ENCODE measurements at regions not wholly inside any gene's neighbourhood (a gene's known extent, or its start where the extent isn't known, plus 50 kb on each side); places are given as distances from the start of the nearest gene placed in this dataset.

- no peak overlapping the region for H3K4me3 Mint-ChIP-seq
- H3K27ac Mint-ChIP-seq = no peak overlapping the region
- Histone ChIP-seq H3K36me3 (ENCODE audit: control insufficient read depth in 2 of 3, insufficient read depth in 3 of 3, low read length in 3 of 3) (no peaks in the 10 kb centered on the region), H3K27me3 (ENCODE audit: control insufficient read depth in 2 of 2, insufficient read depth in 2 of 2, low read length in 2 of 2) (no peaks in the 10 kb centered on the region), H3K9me3 (ENCODE audit: control insufficient read depth in 2 of 3, low read length in 3 of 3) (no peaks in the 10 kb centered on the region), H3K4me1 (ENCODE audit: control insufficient read depth in 2 of 2, insufficient read depth in 2 of 2, low read length in 2 of 2) (no peaks in the 10 kb centered on the region), H3K4me3 (ENCODE audit: low read length) (no peak overlapping the region), H3K27ac (ENCODE audit: low read depth, low read length) (no peak overlapping the region)
- H3K4me1 Mint-ChIP-seq = peaks cover 0 to 2% (median 0%) of the 10 kb centered on the region in 7 donors
- ChIA-PET POLR2A (no interaction called here), CTCF (no interaction called here)
- no peaks in the 10 kb centered on the region for H3K36me3 Mint-ChIP-seq
- intact Hi-C loops (cut with micrococcal nuclease) = no loop called here
- H3K27me3 Mint-ChIP-seq = peaks cover 0 to 29% (median 4%) of the 10 kb centered on the region in 5 donors
- no peaks in the 10 kb centered on the region for H3K9me3 Mint-ChIP-seq
- DNase-seq (no peak), ATAC-seq (no peak)
These were observed 377.1 kb upstream of the HS6ST1 start for GRCh38 chr2:128695646-128696220.

- CTCF ChIA-PET = no interaction called here
- no peak for DNase-seq
- H3K9me3 Mint-ChIP-seq = no peaks in the 10 kb centered on the region
These were observed 377.8 kb upstream of the HS6ST1 start for GRCh38 chr2:128696421-128696820.

GRCh38 chr2:128701418-128701817, 382.8 kb upstream of the HS6ST1 start:
- H3K27me3 Mint-ChIP-seq = peaks cover 3 to 38% (median 8%) of the 10 kb centered on the region in 5 donors
- H3K36me3 Mint-ChIP-seq = no peaks in the 10 kb centered on the region
- ChIA-PET POLR2A (no interaction called here), CTCF (no interaction called here)
- no peaks in the 10 kb centered on the region for H3K36me3 ChIP-seq (ENCODE audit: control insufficient read depth in 2 of 3, insufficient read depth in 3 of 3, low read length in 3 of 3)
- H3K27me3 ChIP-seq (ENCODE audit: control insufficient read depth in 2 of 2, insufficient read depth in 2 of 2, low read length in 2 of 2) = no peaks in the 10 kb centered on the region
- no peaks in the 10 kb centered on the region for H3K4me1 ChIP-seq (ENCODE audit: control insufficient read depth in 2 of 2, insufficient read depth in 2 of 2, low read length in 2 of 2)
- no peak for ATAC-seq
- no peak for DNase-seq
- no peak overlapping the region for H3K27ac ChIP-seq (ENCODE audit: low read depth, low read length)
- H3K9me3 Mint-ChIP-seq = peaks cover 0 to 18% (median 4%) of the 10 kb centered on the region in 11 donors
- no peak overlapping the region for H3K4me3 Mint-ChIP-seq
- H3K9me3 ChIP-seq (ENCODE audit: control insufficient read depth in 2 of 3, low read length in 3 of 3) = peaks cover 0 to 5% (median 0%) of the 10 kb centered on the region in 3 experiments
- no peak overlapping the region for H3K27ac Mint-ChIP-seq
- H3K4me3 ChIP-seq (ENCODE audit: low read length) = no peak overlapping the region
- H3K4me1 Mint-ChIP-seq = no peaks in the 10 kb centered on the region
- intact Hi-C loops (cut with micrococcal nuclease) = no loop called here

More at GRCh38 chr2:128696421-128696820, 377.8 kb upstream of the HS6ST1 start:
- no peak overlapping the region for H3K4me3 ChIP-seq (ENCODE audit: low read length)
- no peaks in the 10 kb centered on the region for H3K36me3 ChIP-seq (ENCODE audit: control insufficient read depth in 2 of 3, insufficient read depth in 3 of 3, low read length in 3 of 3)
- Mint-ChIP-seq H3K27ac (no peak overlapping the region), H3K27me3 (peaks cover 0 to 23% (median 4%) of the 10 kb centered on the region in 5 donors), H3K36me3 (no peaks in the 10 kb centered on the region), H3K4me1 (peaks cover 0 to 2% (median 0%) of the 10 kb centered on the region in 7 donors), H3K4me3 (no peak overlapping the region)
- POLR2A ChIA-PET = no interaction called here
- H3K27ac ChIP-seq (ENCODE audit: low read depth, low read length) = no peak overlapping the region
- intact Hi-C loops (cut with micrococcal nuclease) = no loop called here
- no peaks in the 10 kb centered on the region for H3K4me1 ChIP-seq (ENCODE audit: control insufficient read depth in 2 of 2, insufficient read depth in 2 of 2, low read length in 2 of 2)
- ATAC-seq = no peak
- H3K27me3 ChIP-seq (ENCODE audit: control insufficient read depth in 2 of 2, insufficient read depth in 2 of 2, low read length in 2 of 2) = no peaks in the 10 kb centered on the region
- no peaks in the 10 kb centered on the region for H3K9me3 ChIP-seq (ENCODE audit: control insufficient read depth in 2 of 3, low read length in 3 of 3)

GRCh38 chr2:128702616-128703015, 383.9 kb upstream of the HS6ST1 start:
- no peaks in the 10 kb centered on the region for H3K27me3 ChIP-seq (ENCODE audit: control insufficient read depth in 2 of 2, insufficient read depth in 2 of 2, low read length in 2 of 2)
- ChIA-PET CTCF (no interaction called here), POLR2A (no interaction called here)
- no peaks in the 10 kb centered on the region for H3K4me1 Mint-ChIP-seq
- no peaks in the 10 kb centered on the region for H3K36me3 Mint-ChIP-seq
- peaks cover 3 to 37% (median 7%) of the 10 kb centered on the region in 5 donors for H3K27me3 Mint-ChIP-seq
- no peak for ATAC-seq
- no peak overlapping the region for H3K4me3 Mint-ChIP-seq
- H3K9me3 ChIP-seq (ENCODE audit: control insufficient read depth in 2 of 3, low read length in 3 of 3) = peaks cover 0 to 10% (median 0%) of the 10 kb centered on the region in 3 experiments
- H3K9me3 Mint-ChIP-seq = peaks cover 0 to 23% (median 7%) of the 10 kb centered on the region in 11 donors
- no peak overlapping the region for H3K4me3 ChIP-seq (ENCODE audit: low read length)
- no peaks in the 10 kb centered on the region for H3K36me3 ChIP-seq (ENCODE audit: control insufficient read depth in 2 of 3, insufficient read depth in 3 of 3, low read length in 3 of 3)
- H3K27ac ChIP-seq (ENCODE audit: low read depth, low read length) = no peak overlapping the region
- H3K27ac Mint-ChIP-seq = no peak overlapping the region
- no peaks in the 10 kb centered on the region for H3K4me1 ChIP-seq (ENCODE audit: control insufficient read depth in 2 of 2, insufficient read depth in 2 of 2, low read length in 2 of 2)
- intact Hi-C loops (cut with micrococcal nuclease) = no loop called here
- no peak for DNase-seq

GRCh38 chr2:128708106-128708816, 389.6 kb upstream of the HS6ST1 start:
- Histone ChIP-seq H3K27ac (ENCODE audit: low read depth, low read length) (no peak overlapping the region), H3K27me3 (ENCODE audit: control insufficient read depth in 2 of 2, insufficient read depth in 2 of 2, low read length in 2 of 2) (no peaks in the 10 kb centered on the region), H3K4me1 (ENCODE audit: control insufficient read depth in 2 of 2, insufficient read depth in 2 of 2, low read length in 2 of 2) (no peaks in the 10 kb centered on the region), H3K4me3 (ENCODE audit: low read length) (no peak overlapping the region), H3K9me3 (ENCODE audit: control insufficient read depth in 2 of 3, low read length in 3 of 3) (peaks cover 0 to 21% (median 6%) of the 10 kb centered on the region in 3 experiments), H3K36me3 (ENCODE audit: control insufficient read depth in 2 of 3, insufficient read depth in 3 of 3, low read length in 3 of 3) (no peaks in the 10 kb centered on the region)
- ChIA-PET CTCF (no interaction called here), POLR2A (interaction anchor here (0.7 kb wide), 1 partner anchor 1778 kb away, joined by 3 read pairs; no protein-coding TSS in a partner anchor)
- H3K9me3 Mint-ChIP-seq = peaks cover 5 to 53% (median 25%) of the 10 kb centered on the region in 11 donors
- intact Hi-C loops (cut with micrococcal nuclease) = no loop called here
- ATAC-seq (no peak), DNase-seq (no peak)
- H3K27me3 Mint-ChIP-seq = peaks cover 5 to 20% (median 10%) of the 10 kb centered on the region in 5 donors
- H3K36me3 Mint-ChIP-seq = peaks cover 0 to 21% (median 0%) of the 10 kb centered on the region in 5 donors
- H3K4me3 Mint-ChIP-seq = no peak overlapping the region
- no peak overlapping the region for H3K27ac Mint-ChIP-seq
- H3K4me1 Mint-ChIP-seq = no peaks in the 10 kb centered on the region

- no peaks in the 10 kb centered on the region for H3K27me3 ChIP-seq (ENCODE audit: control insufficient read depth in 2 of 2, insufficient read depth in 2 of 2, low read length in 2 of 2)
- intact Hi-C loops (cut with micrococcal nuclease) = no loop called here
- ATAC-seq (no peak), DNase-seq (no peak)
- H3K9me3 ChIP-seq (ENCODE audit: control insufficient read depth in 2 of 3, low read length in 3 of 3) = peaks cover 0 to 17% (median 6%) of the 10 kb centered on the region in 3 experiments
- Mint-ChIP-seq H3K36me3 (peaks cover 0 to 21% (median 0%) of the 10 kb centered on the region in 5 donors), H3K9me3 (peaks cover 5 to 43% (median 23%) of the 10 kb centered on the region in 11 donors), H3K4me1 (no peaks in the 10 kb centered on the region), H3K27me3 (peaks cover 3 to 23% (median 16%) of the 10 kb centered on the region in 5 donors), H3K27ac (no peak overlapping the region), H3K4me3 (no peak overlapping the region)
- H3K4me1 ChIP-seq (ENCODE audit: control insufficient read depth in 2 of 2, insufficient read depth in 2 of 2, low read length in 2 of 2) = no peaks in the 10 kb centered on the region
- no peaks in the 10 kb centered on the region for H3K36me3 ChIP-seq (ENCODE audit: control insufficient read depth in 2 of 3, insufficient read depth in 3 of 3, low read length in 3 of 3)
- H3K27ac ChIP-seq (ENCODE audit: low read depth, low read length) = no peak overlapping the region
- CTCF ChIA-PET = no interaction called here
- POLR2A ChIA-PET = no interaction called here
- no peak overlapping the region for H3K4me3 ChIP-seq (ENCODE audit: low read length)
These were observed 391.6 kb upstream of the HS6ST1 start for GRCh38 chr2:128710242-128710641.

Measured in naive thymus-derived CD4-positive, alpha-beta T cell (primary cell).